HG03378 (cell line): ENCODE measurements at regions not wholly inside any gene's neighbourhood (a gene's known extent, or its start where the extent isn't known, plus 50 kb on each side); places are given as distances from the start of the nearest gene placed in this dataset.
A peak's percentile ranks its signal among the peaks of the same experiment; 100 is the strongest.
"Not testable (repeated sequence)": the region's sequence is repeated elsewhere in the genome, so short reads cannot be mapped to it uniquely, and the experiment has no call there.

Experiments used
- ATAC-seq: cut with Tn5 transposase; IDR thresholded peaks from one replicate; pipeline ENCODE4 v1.9.1; 2021; ENCODE audit warnings: mild to moderate bottlenecking, moderate library complexity; ENCODE audit not compliant: unreplicated experiment

DNA sequence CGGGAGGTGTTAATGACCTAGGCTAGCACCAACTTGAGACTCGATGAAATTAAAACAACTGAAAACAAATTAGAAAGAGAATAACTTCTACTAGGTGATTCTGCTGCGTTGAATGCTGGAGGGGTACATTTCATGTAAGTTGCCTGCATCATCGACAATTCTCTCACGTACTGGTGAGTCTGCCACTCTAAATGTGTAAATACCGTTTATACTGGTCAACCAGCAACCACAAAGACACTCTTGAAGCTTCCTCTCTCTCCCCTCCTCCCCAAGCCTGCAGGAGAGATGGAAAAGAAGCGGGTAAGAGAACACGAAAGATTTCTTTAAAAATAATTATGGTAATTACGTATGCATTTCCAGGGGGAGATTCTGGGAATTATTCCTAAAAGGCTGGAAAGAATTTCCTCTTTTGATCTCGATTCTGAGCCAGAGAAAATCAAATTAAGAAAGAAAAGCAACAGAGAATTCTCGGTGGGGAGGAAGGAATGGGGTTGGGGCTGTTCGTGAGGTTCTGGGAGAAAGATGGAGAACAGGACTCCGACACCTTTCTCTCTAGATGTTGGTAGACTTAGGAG, 68.6 kb upstream of the MRTFB start:
- no peak for ATAC-seq

DNA sequence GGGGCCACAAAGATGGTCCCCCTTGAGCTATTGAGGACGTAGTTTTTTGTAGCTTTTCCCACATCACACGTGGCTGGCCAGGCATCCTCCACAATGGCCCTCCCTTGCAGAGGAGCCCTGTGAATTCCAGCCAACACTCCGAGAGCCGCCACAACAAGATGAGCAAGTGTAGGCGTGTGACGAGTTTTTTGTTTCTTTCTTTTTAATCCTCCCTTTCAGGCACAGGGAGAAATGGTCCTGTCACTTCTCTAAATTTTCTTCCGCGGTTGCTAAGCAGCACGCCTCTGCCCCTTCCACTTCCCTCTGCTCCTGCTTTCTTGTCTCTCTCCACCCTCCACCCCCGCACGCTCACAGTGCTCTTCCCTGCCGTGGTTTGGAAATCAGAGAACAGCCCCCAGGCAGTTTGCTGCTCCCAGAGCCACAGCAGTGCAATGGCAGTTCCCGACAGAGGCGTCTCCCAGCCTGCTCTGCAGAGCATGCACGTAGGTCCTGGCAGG, 68.0 kb upstream of the MRTFB start:
- no peak for ATAC-seq

DNA sequence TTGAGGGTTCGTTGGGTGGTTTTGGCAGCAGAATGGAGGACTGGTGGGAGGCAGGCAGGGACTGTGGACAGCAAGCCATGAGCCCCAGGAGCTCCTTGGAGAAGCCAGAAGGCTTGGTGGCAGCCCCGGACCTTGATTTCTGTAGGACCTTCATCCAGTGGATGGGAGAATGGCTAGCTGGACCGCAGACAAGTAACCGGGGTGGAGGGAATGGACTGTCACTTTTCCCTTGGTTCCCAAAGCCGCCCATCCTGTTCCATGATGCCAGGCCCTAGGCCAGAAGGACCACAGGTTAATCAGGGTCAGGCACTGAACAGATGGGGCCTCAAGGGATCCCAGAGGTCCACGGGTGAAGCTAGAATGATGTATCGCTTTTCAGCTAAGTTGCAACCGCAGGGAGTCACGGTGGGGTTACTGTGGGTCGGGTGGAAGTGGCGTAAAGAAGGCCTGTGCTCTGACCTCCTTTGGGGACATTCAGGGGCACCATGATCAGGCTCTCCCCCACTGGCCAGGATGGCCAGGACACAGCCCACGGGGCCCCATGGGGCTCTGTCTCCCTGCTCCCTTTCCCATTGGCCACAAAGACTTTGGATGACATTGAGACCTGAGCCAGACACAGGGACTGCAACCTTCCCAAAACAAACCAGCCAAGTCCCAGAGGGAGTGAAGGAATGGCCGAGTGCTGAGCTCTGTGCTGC, 66.9 kb upstream of the MRTFB start:
- no peak for ATAC-seq

DNA sequence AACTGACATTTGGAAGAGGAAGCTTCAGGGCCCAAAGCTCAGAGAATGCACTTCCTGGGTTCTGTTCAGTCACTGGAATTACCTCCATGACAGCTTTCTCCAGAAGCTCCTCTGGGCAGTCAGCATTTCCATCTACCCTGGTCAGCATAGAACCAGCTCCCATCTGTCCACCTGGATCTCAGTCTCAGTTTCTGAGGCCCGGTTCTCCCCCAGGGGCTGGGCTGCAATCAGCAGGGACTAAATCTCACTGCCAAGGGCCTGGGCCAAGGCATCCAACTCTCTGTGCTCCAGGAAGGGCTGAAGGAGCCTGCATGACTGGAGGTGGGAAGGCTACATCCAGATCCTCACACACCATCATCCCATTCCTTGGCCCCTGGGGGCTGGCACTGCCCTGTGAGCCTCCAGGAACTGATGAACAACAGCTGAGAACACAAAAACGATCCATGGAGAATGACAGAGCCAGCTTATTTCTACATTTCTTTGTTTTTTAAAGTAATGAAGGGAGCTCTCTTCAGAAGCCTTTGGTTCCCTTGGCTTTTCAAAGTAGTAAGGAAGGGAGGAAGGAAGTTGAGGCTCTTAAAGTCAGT, 66.3 kb upstream of the MRTFB start:
- ATAC-seq, result no peak

DNA sequence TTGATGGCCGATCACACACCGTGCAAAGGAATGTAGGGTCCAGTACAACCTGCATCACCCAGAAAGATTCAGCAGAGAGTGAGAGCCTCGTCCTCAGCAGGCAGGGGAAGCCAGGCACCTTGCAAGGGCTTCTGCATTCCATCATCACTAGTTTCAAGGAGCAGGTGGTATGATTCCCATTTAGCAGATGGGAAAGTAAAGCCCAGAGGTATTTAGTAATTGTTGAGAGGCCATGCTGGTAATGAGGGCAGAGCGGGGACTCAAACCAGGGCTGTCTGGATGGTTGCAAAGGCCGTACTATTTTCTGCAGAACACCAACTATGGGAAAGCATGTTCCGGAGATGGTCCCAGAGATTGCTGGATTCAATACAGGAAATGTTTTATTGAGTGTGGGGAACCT, 65.8 kb upstream of the MRTFB start:
- no peak for ATAC-seq

DNA sequence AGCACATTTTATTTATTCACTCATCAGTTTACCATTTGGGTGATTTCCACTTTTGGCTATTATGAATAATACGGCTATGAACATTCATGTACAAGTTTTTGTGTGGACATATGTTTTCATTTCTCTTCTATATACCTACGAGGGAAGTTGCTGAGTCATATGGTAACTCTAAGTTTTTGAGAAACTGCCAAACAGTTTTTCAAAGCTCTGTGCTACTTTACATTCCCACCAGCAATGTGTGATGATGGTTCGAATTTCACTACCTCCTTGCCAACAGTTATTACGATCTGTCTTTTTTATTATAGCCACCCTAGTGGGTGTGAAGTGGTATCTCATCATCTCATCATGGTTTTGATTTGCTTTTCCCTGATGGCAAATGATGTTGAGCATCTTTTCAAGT, 63.7 kb upstream of the MRTFB start:
- peak; percentile 75 for ATAC-seq

DNA sequence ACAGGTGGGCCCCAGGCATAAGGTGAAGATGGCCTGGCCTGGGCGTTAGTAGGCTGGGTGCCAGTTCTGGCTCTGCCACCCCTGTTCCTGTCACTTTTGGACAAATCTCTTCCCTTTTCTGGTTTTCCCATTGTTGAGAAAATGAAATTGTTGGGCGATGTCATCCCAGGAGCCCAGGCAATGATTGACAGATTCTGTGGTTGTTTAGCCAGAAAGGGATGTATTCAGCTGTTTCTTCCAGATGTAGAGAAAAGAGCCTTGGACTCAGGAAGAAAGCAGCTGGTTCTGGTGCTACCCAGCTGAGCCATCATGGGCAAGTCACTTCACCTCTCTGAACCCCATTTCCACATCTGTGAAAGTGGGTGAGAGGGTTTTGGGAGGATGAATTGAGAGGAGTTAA, 60.1 kb upstream of the MRTFB start:
- ATAC-seq, result no peak

DNA sequence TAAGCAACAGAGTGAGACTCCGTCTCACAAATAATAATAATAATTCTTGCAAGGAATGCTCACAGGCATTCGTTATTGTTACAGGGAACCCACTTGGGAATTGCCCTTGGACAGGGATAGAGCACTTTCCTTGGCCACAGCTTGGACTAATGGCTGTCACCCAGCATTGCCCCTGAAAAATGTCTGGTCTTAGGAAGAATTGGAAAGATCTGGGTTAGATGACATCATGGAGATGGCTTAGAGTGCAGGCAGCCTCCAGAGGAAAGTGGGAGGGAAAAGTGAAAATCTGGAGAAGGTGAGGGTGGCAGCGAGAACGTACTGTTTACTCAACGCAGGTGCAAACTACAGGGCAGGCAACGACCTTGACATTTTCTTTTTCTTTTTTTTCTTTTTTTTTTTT, 59.3 kb upstream of the MRTFB start:
- no peak for ATAC-seq

DNA sequence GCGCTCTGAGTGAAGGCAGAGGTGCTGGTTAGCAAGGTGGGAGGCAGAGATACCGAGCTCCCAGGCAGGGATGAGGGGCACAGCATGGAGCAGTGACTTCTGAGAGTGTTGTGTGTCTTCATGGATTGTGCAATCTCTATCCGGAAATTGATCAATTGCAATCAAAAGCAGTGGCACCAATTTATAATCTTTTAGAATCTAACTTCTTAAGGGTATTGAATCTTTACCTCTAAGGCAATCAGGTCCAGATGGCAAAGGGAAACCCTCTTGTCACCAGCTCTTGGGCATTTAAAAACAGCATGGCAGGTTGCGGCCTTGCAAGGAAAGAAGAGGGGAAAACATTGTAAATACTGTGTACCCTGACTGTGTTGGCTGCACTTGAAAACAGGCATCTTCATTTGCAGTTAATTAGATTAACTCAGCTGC, 58.0 kb upstream of the MRTFB start:
- ATAC-seq, result no peak

DNA sequence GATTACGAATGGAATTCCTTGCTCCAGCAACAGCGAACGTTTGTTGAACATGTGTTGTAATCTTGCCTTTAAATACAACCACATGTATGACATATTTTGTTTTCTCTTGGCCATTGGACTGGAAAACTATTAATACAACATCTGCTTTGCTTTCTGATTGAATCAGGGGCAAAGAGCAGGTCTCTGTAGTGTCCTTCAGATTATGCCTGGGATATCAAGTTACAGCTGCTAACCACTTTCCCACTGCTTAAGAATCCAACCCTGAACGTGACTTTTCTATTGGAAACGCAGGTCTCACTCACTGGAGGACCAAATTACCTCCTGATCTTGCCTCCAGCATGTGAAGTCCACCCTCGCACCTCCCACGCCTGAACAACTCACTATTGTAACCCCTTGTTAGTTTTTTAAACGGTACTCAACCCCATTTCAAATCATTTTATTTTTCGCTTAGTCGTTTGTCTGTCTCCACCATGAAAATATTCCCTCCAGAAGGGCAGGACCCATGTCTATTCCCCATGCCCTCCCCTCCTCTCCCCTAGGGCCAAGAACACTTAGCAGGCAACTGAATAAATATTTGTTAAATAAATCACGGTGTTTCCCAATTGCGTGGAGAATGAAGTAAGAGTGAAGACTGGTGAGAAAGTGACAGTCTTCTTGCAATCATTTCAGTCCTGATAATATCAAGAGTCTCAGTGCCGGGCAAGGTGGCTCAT, 57.4 kb upstream of the MRTFB start:
- ATAC-seq, result no peak

DNA sequence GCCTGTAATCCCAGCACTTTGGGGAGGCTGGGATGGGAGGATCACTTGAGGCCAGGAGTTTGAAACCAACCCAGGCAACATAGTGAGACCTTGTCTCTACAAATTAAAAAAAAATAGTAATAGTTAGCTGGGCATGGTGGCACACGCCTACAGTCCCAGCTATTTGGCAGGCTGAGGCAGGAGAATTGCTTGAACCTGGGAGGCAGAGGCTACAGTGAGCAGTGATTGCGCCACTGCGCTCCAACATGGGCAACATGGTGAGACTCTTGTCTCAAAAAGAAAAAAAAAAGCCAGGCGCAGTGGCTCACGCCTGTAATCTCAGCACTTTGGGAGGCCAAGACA, 56.9 kb upstream of the MRTFB start:
- no peak for ATAC-seq

DNA sequence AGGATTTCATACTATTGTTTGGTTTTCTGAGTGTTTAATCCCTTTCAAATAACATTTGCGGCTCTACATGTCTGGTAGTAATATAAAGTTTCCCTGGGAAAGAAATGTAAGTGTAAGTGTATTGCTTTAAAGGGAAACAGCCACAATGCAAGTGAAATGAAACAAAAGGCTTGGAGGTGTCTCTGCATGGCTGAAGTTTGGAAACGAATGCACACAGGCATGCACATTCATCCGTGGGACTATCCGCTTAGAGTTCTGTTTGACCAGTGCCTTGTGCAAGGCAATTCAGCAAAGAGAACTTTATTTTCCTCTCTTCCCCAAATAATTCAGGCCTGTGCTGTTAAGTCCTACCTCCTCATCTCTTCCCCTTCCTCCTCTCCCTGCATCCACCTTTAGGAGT, 56.1 kb upstream of the MRTFB start:
- no peak for ATAC-seq

DNA sequence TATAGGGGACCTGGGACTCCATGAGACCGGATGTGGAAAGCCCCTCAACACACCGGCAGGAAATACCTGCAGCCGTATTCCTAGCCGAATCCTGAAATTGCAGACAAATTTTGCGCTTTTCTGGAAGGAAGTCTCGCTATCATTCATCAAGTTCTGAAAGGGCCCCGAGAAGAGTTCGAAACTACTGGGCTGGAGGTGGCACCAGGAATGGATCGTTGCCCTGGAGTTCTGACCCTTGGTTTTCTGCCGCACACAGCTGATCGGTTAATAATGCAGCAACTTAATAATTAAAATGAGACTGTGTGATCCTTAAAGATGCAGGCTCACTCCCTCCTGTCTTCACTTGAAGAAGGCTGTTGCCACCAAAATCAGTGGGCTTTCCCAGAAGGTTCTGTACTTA, 55.7 kb upstream of the MRTFB start:
- ATAC-seq, result no peak

DNA sequence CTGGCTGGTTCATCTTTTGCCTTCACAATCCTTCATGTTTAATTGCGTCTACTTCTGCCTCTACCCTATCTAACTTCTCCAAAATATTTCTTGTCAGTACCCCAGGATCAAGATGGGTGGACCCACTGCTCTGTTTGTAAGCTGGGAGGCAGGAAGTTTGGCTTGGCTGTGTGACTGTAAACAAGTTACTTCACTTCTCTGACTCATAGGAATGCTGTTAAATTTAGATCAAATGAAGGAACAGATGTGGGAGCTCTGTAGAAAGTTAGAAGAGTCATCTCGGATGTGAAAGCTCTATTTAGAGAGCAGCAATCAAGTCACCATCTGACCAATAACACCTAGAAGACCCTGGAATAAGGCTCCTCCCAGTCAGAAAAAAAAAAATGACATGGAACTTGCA, 55.2 kb upstream of the MRTFB start:
- no peak for ATAC-seq

DNA sequence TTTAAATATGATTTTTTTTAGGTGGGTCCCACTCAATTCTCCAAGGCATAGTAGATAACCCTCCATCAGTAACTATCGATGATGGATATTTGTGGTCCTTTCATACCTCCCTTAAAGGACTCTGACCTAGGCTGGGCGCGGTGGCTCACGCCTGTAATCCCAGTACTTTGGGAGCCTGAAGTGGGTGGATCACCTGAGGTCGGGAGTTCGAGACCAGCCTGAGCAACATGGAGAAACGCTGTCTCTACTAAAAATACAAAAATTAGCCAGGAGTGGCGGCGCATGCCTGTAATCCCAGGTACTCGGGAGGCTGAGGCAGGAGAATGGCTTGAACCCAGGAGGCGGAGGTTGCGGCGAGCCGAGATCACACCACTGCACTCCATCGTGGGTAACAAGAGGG, 54.8 kb upstream of the MRTFB start:
- not testable (repeated sequence) for ATAC-seq

DNA sequence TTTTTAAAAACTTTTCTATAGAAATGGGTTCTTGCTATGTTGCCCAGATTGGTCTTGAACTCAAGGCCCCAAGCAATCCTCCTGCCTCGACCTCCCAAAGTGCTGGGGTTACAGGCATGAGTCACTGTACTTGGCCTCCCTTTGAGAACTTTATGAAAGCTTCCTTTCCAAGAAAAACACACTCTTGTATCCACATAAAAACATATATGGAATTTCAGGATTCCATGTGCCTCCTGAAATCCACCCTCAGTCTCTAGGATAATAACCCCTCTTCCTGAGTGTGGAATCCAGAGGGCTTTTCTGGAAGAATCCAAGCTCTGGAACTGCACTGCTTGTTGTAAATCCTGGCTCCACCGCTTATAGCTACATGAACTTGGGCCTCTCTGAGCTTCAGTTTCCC, 53.2 kb upstream of the MRTFB start:
- ATAC-seq, result no peak

DNA sequence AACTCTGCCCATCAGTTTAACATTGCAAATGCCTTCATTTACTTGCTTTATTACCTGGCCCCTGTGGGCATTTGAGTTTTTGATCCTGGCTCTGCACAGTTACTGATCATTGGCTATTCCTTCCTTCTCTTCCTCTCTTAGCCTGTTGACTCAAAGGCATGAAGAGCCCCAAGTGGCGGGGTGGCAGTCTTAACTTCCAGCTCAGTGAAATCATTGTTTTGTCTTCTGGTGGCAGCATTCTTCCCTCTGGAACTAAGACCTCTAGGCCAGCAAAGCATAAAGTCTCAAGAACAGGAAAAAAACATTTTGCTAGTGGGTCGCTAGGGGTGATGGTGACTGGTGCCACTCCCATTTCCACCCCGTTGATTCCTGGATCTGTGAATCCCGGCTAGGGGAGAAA, 52.3 kb upstream of the MRTFB start:
- ATAC-seq, result no peak

DNA sequence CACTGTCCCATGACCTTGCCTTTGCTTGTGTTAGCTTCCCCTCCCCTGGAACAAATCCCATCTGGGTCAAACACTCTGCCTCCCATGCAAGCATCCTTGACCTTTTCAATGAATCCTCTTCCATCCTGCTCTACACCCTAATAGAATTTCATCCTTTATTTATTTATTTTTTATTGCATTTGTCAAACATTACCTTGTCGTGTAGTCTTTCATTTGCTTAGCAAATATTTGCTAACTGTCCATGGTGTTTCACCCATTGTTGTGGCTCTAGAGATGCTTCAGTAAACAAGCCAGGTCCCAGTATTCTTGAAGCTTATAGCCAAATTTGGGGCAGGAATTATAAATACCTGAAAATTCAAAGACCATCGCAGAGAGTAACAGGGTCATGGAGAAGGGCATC, 51.0 kb upstream of the MRTFB start:
- ATAC-seq, result no peak
